ENCODE measurements at regions not wholly inside any gene's neighbourhood (a gene's known extent, or its start where the extent isn't known, plus 50 kb on each side); places are given as distances from the start of the nearest gene placed in this dataset.
"Not testable (repeated sequence)": the region's sequence is repeated elsewhere in the genome, so short reads cannot be mapped to it uniquely, and the experiment has no call there.

- Histone ChIP-seq H3K27ac (ENCODE audit: insufficient read depth, low read length, poor library complexity, severe bottlenecking) (no peak overlapping the region), H3K27me3 (ENCODE audit: control insufficient read depth, insufficient read depth, low read length) (no peaks in the 10 kb centered on the region), H3K9me3 (ENCODE audit: control insufficient read depth in 2 of 2, low read length in 2 of 2) (no peaks in the 10 kb centered on the region), H3K4me3 (ENCODE audit: low read depth, low read length) (no peak overlapping the region), H3K4me1 (ENCODE audit: control insufficient read depth, insufficient read depth, low read length, poor library complexity, severe bottlenecking) (no peaks in the 10 kb centered on the region), H3K36me3 (ENCODE audit: control insufficient read depth, insufficient read depth, low read length) (no peaks in the 10 kb centered on the region)
- H3K36me3 Mint-ChIP-seq = no peaks in the 10 kb centered on the region
- H3K27me3 Mint-ChIP-seq = peaks cover 23% of the 10 kb centered on the region
- ATAC-seq (ENCODE audit: low read depth in 2 of 2) (no peak), DNase-seq (no peak)
- H3K4me3 Mint-ChIP-seq = no peak overlapping the region
- H3K27ac Mint-ChIP-seq = no peak overlapping the region
- no peaks in the 10 kb centered on the region for H3K4me1 Mint-ChIP-seq
- H3K9me3 Mint-ChIP-seq = no peaks in the 10 kb centered on the region
These were observed 51.5 kb upstream of the MELK start for GRCh38 chr9:36521148-36521547.

- DNase-seq = no peak
- Histone ChIP-seq H3K36me3 (ENCODE audit: control insufficient read depth, insufficient read depth, low read length) (no peaks in the 10 kb centered on the region), H3K4me3 (ENCODE audit: low read depth, low read length) (no peak overlapping the region), H3K9me3 (ENCODE audit: control insufficient read depth in 2 of 2, low read length in 2 of 2) (no peaks in the 10 kb centered on the region), H3K27ac (ENCODE audit: insufficient read depth, low read length, poor library complexity, severe bottlenecking) (no peak overlapping the region), H3K4me1 (ENCODE audit: control insufficient read depth, insufficient read depth, low read length, poor library complexity, severe bottlenecking) (no peaks in the 10 kb centered on the region), H3K27me3 (ENCODE audit: control insufficient read depth, insufficient read depth, low read length) (no peaks in the 10 kb centered on the region)
- no peak for ATAC-seq (ENCODE audit: low read depth in 2 of 2)
- Mint-ChIP-seq H3K9me3 (no peaks in the 10 kb centered on the region), H3K27me3 (peaks cover 13% of the 10 kb centered on the region), H3K27ac (no peak overlapping the region), H3K36me3 (no peaks in the 10 kb centered on the region), H3K4me3 (no peak overlapping the region), H3K4me1 (no peaks in the 10 kb centered on the region)
These were observed 55.6 kb upstream of the MELK start for GRCh38 chr9:36517131-36517530.

GRCh38 chr9:36504156-36504555 is 68.5 kb upstream of the MELK start:
- Histone ChIP-seq H3K4me1 (ENCODE audit: control insufficient read depth, insufficient read depth, low read length, poor library complexity, severe bottlenecking) (peaks cover 5% of the 10 kb centered on the region), H3K4me3 (ENCODE audit: low read depth, low read length) (no peak overlapping the region), H3K36me3 (ENCODE audit: control insufficient read depth, insufficient read depth, low read length) (no peaks in the 10 kb centered on the region), H3K27me3 (ENCODE audit: control insufficient read depth, insufficient read depth, low read length) (no peaks in the 10 kb centered on the region), H3K27ac (ENCODE audit: insufficient read depth, low read length, poor library complexity, severe bottlenecking) (no peak overlapping the region), H3K9me3 (ENCODE audit: control insufficient read depth in 2 of 2, low read length in 2 of 2) (no peaks in the 10 kb centered on the region)
- Mint-ChIP-seq H3K4me3 (peak overlapping the region in 2 of 4 donors; percentile 42 to 73), H3K27ac (peak overlapping the region in 1 of 3 donors; percentile 62), H3K4me1 (peaks cover 4 to 14% (median 9%) of the 10 kb centered on the region in 4 donors), H3K9me3 (no peaks in the 10 kb centered on the region), H3K36me3 (no peaks in the 10 kb centered on the region), H3K27me3 (peaks cover 20% of the 10 kb centered on the region)
- no peak for ATAC-seq (ENCODE audit: low read depth in 2 of 2)
- peak in 1 of 3 donors; percentile 46 for DNase-seq

- Histone ChIP-seq H3K4me1 (ENCODE audit: control insufficient read depth, insufficient read depth, low read length, poor library complexity, severe bottlenecking) (peaks cover 5% of the 10 kb centered on the region), H3K27me3 (ENCODE audit: control insufficient read depth, insufficient read depth, low read length) (no peaks in the 10 kb centered on the region), H3K36me3 (ENCODE audit: control insufficient read depth, insufficient read depth, low read length) (no peaks in the 10 kb centered on the region), H3K9me3 (ENCODE audit: control insufficient read depth in 2 of 2, low read length in 2 of 2) (no peaks in the 10 kb centered on the region), H3K4me3 (ENCODE audit: low read depth, low read length) (no peak overlapping the region), H3K27ac (ENCODE audit: insufficient read depth, low read length, poor library complexity, severe bottlenecking) (no peak overlapping the region)
- peaks cover 18% of the 10 kb centered on the region for H3K27me3 Mint-ChIP-seq
- peak overlapping the region in 2 of 3 donors; percentile 62 to 73 for H3K27ac Mint-ChIP-seq
- no peaks in the 10 kb centered on the region for H3K9me3 Mint-ChIP-seq
- peak overlapping the region in 2 of 4 donors; percentile 36 to 73 for H3K4me3 Mint-ChIP-seq
- peaks cover 4 to 14% (median 9%) of the 10 kb centered on the region in 4 donors for H3K4me1 Mint-ChIP-seq
- ATAC-seq (ENCODE audit: low read depth in 2 of 2) (no peak), DNase-seq (no peak)
- no peaks in the 10 kb centered on the region for H3K36me3 Mint-ChIP-seq
These were observed 69.3 kb upstream of the MELK start for GRCh38 chr9:36503172-36504088.

- H3K27ac ChIP-seq (ENCODE audit: insufficient read depth, low read length, poor library complexity, severe bottlenecking) = no peak overlapping the region
- DNase-seq (no peak), ATAC-seq (ENCODE audit: low read depth in 2 of 2) (no peak)
- Mint-ChIP-seq H3K4me3 (no peak overlapping the region), H3K36me3 (no peaks in the 10 kb centered on the region), H3K27ac (no peak overlapping the region), H3K4me1 (peaks cover 4 to 14% (median 9%) of the 10 kb centered on the region in 4 donors), H3K9me3 (no peaks in the 10 kb centered on the region), H3K27me3 (peaks cover 11% of the 10 kb centered on the region)
- H3K4me1 ChIP-seq (ENCODE audit: control insufficient read depth, insufficient read depth, low read length, poor library complexity, severe bottlenecking) = peaks cover 5% of the 10 kb centered on the region
- H3K9me3 ChIP-seq (ENCODE audit: control insufficient read depth in 2 of 2, low read length in 2 of 2) = no peaks in the 10 kb centered on the region
- H3K4me3 ChIP-seq (ENCODE audit: low read depth, low read length) = no peak overlapping the region
- no peaks in the 10 kb centered on the region for H3K27me3 ChIP-seq (ENCODE audit: control insufficient read depth, insufficient read depth, low read length)
- no peaks in the 10 kb centered on the region for H3K36me3 ChIP-seq (ENCODE audit: control insufficient read depth, insufficient read depth, low read length)
These were observed 71.0 kb upstream of the MELK start for GRCh38 chr9:36501727-36502126.

GRCh38 chr9:36500931-36501330 is 71.8 kb upstream of the MELK start:
- H3K36me3 Mint-ChIP-seq; H3K27me3 ChIP-seq (ENCODE audit: control insufficient read depth, insufficient read depth, low read length); ATAC-seq (ENCODE audit: low read depth in 2 of 2); H3K36me3 ChIP-seq (ENCODE audit: control insufficient read depth, insufficient read depth, low read length); H3K4me3 ChIP-seq (ENCODE audit: low read depth, low read length); H3K9me3 Mint-ChIP-seq; H3K4me1 ChIP-seq (ENCODE audit: control insufficient read depth, insufficient read depth, low read length, poor library complexity, severe bottlenecking); H3K9me3 ChIP-seq (ENCODE audit: control insufficient read depth in 2 of 2, low read length in 2 of 2); H3K4me3 Mint-ChIP-seq; H3K27ac ChIP-seq (ENCODE audit: insufficient read depth, low read length, poor library complexity, severe bottlenecking); DNase-seq; H3K27ac Mint-ChIP-seq: not testable (repeated sequence)
- Mint-ChIP-seq H3K27me3 (peaks cover 11% of the 10 kb centered on the region), H3K4me1 (peaks cover 4 to 16% (median 9%) of the 10 kb centered on the region in 4 donors)

GRCh38 chr9:36499174-36499890 is 73.4 kb upstream of the MELK start:
- Mint-ChIP-seq H3K27ac (peak overlapping the region in 1 of 3 donors; percentile 38), H3K4me3 (no peak overlapping the region), H3K4me1 (peaks cover 4 to 31% (median 19%) of the 10 kb centered on the region in 4 donors), H3K36me3 (no peaks in the 10 kb centered on the region), H3K9me3 (no peaks in the 10 kb centered on the region), H3K27me3 (peaks cover 15% of the 10 kb centered on the region)
- no peaks in the 10 kb centered on the region for H3K36me3 ChIP-seq (ENCODE audit: control insufficient read depth, insufficient read depth, low read length)
- H3K4me3 ChIP-seq (ENCODE audit: low read depth, low read length) = no peak overlapping the region
- H3K27me3 ChIP-seq (ENCODE audit: control insufficient read depth, insufficient read depth, low read length) = no peaks in the 10 kb centered on the region
- DNase-seq (no peak), ATAC-seq (ENCODE audit: low read depth in 2 of 2) (no peak)
- no peak overlapping the region for H3K27ac ChIP-seq (ENCODE audit: insufficient read depth, low read length, poor library complexity, severe bottlenecking)
- peaks cover 6% of the 10 kb centered on the region for H3K4me1 ChIP-seq (ENCODE audit: control insufficient read depth, insufficient read depth, low read length, poor library complexity, severe bottlenecking)
- H3K9me3 ChIP-seq (ENCODE audit: control insufficient read depth in 2 of 2, low read length in 2 of 2) = no peaks in the 10 kb centered on the region

Data from CD4-positive, CD25-positive, alpha-beta regulatory T cell (primary cell).